ENCODE measurements at regions not wholly inside any gene's neighbourhood (a gene's known extent, or its start where the extent isn't known, plus 50 kb on each side); places are given as distances from the start of the nearest gene placed in this dataset.
A peak's percentile ranks its signal among the peaks of the same experiment; 100 is the strongest.
"Not testable (repeated sequence)": the region's sequence is repeated elsewhere in the genome, so short reads cannot be mapped to it uniquely, and the experiment has no call there.

DNA sequence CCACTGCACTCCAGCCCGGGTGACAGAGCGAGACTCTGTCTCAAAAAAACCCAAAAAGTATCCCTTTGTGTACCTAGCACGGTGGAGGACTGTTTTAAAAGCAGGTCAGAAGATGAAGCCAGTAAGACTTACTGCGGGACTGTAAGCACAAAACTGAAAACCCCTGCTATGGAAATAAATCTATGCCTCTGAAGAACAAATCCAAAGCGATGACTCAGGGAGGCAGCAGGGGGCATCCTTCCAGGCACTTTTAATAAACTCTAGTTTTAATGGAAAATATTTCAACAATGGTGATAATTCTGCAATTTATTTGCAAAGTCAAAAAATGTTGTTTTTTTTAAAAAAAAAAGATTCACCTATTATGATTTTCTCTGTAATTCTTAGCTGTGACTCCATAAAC lies 326.8 kb downstream of the BCL2L11 start:
- DNase-seq (ENCODE audit: low read depth), result not testable (repeated sequence)

DNA sequence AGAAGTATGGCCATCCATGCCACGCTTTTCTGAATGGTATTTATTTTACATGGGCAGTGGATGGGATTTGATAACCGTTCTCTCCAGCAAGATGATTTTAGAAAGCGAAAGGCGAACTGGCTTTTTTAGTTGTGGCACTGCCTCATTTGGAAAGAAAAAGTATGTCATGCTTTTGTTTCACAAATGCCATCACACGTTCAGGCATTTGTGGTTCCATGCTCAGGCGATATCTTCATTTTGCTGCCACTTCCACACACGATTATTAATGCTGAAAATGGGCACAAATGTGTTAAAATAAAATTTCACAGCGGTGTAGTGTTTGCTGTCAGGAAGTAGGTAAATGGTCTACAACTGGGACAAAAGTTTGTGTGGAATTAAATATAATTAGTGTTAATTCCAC lies 328.1 kb downstream of the BCL2L11 start:
- not testable (repeated sequence) for DNase-seq (ENCODE audit: low read depth)

DNA sequence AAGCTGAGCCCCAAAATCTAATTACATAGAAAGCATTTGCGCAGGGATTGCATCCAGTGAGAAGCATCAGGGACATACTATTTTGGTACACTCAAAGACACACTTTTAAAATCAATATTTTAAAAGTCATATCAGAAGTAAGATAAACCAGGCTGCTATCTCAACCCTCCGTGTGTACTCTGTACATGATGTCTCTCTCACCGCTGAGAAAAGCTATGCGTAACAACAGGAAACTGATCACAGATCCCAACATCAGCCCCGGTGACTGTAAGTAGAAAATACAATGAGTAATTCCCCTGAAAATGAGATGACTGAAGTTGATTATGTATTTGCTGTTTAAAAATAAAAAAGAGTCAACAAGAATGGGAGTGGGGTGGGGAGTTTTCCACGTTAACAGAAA lies 329.8 kb downstream of the BCL2L11 start:
- peak; percentile 37 for DNase-seq (ENCODE audit: low read depth)

DNA sequence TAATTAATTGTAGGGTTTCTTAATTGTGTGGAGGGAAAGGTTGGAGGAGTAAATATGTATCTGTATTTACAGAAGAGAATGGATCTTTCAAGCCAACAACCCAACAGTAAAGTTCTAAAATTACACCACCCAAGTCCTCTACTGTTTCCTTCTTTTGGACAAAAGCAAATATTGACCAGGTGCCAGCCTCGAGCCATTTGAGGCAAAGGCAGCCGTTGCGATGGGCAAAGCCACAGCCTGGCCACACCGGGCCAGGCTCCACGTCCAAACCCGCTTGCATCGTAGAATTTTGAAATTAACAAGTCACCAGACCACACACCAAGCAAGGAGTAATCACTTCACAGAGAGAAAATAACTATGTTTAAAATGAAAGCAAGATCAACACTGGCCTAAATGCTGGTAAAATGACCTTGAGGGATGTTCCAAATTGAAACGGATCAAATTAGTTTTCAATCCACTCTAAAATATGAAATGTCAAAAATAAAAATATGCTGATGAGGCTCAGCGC lies 331.0 kb downstream of the BCL2L11 start:
- not testable (repeated sequence) for DNase-seq (ENCODE audit: low read depth)

DNA sequence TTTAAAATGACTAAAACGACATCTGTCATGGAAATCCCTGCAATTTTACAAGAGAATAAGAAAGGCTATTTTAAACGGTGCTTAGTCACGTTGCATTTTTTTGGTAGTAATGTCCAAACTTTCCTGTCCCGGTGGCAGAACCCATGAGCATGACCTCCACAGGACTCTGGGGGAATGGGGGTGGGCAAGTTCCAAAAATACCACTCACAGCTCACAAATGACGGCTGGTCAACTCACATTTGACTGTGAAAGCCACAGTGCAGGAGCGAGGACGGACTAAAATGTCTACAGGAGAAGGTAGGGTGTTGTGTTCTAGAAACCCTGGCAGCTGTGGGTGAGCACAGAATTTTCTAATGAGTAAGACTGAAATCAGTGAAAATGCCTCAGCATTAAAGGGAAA lies 331.5 kb downstream of the BCL2L11 start:
- DNase-seq (ENCODE audit: low read depth), result not testable (repeated sequence)

DNA sequence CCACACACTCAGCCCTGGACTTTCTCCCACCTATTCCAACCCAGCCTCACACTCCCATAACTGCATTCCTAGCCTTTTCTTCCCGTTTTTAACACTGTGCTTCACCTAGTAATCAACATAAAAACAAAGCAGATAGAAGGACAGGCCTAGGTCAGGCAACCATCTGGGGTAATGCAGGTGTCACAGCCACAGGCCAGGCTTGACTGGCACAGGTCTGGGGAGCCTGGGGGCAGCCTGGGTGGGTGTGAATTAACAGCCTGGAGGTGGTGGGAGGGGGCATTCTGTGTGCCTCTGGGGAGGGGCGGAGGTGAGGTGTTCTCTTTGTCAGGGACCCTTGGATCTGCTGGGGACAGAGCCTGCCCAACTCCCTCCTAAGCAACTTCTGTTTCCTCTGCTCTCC lies 332.6 kb downstream of the BCL2L11 start:
- not testable (repeated sequence) for DNase-seq (ENCODE audit: low read depth)

DNA sequence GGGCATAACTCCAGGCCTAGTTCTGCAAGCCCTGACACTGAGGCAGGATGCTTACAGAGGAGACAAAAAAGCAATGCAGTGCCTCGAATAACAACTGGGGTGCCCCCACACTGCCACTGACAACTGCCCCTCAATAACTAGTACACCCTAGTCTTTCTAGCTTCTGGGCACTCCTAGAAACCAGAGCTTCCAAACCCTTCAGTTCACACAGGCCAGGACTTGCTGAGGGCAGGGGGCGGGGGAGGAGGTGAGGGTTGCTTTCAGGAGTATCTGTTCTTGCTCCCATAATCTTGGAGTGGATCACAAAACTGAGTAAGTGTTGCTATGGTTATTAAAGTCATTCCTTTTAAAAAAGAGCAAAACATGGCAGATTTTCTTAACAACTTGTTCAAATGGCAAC lies 333.1 kb downstream of the BCL2L11 start:
- DNase-seq (ENCODE audit: low read depth), result not testable (repeated sequence)

DNA sequence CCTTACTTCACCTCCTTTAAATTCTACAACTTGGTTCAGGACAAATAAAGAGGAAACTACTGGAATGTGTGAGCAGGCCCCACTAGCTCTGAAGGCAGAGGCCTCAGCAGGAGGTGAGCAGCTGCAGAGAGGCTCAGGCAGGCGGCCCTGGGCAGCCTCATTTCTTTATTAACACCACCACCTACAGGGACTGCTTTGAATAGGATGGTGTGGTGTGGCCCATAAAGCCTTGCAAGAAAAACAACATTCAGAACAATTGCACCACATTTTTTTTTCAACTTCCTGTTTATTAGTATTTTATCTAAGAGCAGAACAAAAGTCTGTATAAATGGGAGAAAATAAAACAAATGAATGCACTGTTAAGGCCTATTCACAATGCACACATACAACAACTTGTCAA lies 333.7 kb downstream of the BCL2L11 start:
- DNase-seq (ENCODE audit: low read depth), result peak; percentile 37

DNA sequence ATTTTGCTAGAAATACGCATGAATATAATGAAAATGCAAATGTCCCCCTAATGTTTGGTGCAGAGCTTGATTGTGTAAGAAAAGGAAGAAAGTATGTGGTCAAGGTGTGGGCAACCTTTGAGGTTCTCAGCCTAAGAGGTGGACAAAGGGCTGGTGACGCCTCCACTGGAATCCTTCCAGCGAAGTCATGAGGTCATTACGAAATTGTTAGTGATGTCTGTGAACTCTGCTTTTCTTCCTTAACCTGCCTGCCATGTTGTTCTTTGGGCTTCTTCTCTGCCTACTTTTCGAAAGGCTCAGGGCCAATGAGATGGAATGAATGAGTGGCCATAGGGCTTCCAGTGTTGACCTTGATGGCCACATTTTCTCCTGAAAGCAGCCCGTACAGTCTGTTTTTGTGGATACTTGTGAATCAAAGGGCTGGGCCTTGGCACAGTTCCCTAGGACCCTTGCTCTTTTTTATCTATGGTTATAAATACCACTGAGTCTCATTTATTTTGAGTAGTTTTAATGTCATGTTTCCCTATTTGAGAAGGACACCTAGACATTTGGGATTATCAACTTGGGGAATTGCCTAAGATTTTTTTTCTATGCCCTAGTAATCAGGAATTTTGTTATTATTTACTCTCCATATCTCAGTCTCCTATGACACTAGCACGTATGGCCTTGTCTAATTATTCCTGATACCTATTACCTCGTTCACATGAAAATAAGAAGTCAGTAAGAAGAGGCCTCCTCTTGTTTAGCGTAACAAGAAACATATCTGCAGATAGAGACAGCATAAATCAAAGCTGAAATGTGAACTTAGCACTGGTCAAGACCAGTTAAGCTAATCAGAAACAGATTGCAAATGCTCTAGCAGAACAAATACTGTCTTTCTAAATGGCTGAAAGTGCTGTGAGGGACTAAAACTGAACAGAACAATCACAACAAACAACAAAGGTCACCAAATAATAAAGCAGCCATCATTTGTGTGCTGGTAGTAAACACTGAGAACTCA lies 334.6 kb downstream of the BCL2L11 start:
- DNase-seq (ENCODE audit: low read depth), result not testable (repeated sequence)

DNA sequence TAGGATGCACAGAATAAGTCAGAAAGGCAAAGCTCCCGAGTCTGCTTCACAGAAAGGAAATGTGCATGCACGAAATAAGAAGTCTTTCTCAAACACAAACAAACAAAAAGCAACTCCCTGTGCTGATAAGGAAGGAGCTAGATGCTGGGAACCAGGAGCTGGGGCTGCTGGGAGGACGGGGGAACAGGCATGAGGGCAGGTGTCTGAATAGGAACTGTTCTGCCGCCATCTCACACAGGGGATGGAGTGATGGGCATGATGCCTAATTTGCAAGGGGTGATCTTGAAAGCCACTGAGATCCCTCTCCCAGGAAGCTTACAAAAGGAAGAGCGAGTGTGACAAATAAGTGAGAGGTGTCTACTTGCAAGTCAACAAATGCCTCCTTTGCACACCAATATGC lies 336.5 kb downstream of the BCL2L11 start:
- not testable (repeated sequence) for DNase-seq (ENCODE audit: low read depth)

DNA sequence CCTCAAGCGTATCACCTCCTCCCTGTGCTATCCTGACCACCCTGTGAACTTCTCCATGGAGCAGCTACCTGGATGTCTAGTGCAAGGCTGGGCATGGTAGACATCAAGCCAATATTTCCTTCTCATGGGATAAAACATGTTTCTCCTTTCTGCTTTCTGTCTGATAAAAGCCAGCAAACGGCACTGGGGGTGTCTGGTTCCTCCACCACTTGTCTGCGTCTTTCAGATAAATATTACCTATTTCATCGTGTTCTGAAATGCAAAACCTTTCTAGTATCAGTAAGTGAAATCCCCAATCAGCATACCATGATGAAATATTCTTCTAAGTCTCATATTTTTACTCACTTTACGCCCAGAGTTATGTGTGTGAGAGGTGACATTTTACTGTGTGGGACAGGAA lies 340.2 kb downstream of the BCL2L11 start:
- not testable (repeated sequence) for DNase-seq (ENCODE audit: low read depth)

DNA sequence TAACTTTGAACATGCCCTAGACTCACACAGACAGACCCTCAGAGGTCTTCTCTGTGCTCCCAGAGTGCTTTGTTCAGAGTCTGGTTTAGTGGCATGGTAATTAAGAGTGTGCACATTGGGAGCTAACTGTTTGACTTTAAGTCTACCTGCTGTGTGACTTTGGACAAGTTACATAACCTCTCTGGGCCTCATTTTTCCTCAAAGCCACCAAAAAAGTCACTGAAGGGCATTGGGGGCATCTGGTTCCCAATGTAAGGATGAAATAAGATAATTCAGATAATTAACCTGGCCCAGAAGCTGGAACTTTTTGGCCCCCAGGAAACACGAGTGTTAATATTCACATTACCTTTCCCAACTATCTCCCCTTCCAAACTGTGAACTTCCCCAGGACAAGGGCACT lies 341.1 kb downstream of the BCL2L11 start:
- DNase-seq (ENCODE audit: low read depth), result not testable (repeated sequence)

DNA sequence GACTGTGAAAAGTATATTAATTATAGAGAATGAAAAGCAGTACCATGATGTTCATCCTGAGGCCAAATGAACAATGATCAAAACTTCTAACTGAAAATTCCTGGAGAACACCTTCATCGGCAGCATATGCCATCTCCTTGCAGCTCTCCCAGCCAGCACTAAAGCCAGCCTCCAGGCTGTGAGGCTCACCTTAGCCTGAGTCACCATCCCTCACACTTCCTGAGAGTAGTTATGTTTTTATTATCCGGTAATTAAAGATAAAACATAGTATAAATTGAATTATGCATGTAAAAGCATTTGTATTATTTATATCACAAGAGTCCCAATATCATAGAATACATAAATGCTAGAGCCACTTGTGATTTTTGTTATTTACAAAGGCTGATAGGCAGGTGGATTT lies 341.9 kb downstream of the BCL2L11 start:
- not testable (repeated sequence) for DNase-seq (ENCODE audit: low read depth)

DNA sequence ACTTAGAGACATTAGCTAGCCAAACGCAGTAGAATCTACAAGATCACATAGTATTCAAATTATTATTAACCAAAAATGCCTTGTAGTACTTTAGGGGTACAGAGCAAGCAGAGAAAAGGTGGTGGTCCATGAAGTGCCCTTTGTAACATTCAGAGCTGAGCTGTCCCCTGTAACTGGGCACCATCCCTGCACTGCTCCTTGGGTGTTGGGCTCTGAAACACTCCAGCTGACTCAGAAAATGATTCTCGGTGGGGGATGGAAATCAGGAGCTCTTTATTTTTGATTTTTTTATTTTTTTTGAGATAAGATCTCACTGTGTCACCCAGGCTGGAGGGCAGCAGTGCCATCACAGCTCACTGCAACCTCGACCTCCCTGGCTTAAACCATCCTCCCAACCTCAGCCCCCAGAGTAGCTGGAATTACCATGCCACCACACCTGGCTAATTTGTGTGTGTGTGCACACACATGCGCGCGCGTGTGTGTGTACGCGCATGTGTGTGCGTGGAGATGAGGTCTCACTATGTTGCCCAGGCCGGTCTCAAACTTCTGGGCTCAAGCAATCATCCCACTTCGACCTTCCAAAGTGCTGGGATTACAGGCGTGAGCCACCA lies 342.6 kb downstream of the BCL2L11 start:
- peak; percentile 26 for DNase-seq (ENCODE audit: low read depth)

DNA sequence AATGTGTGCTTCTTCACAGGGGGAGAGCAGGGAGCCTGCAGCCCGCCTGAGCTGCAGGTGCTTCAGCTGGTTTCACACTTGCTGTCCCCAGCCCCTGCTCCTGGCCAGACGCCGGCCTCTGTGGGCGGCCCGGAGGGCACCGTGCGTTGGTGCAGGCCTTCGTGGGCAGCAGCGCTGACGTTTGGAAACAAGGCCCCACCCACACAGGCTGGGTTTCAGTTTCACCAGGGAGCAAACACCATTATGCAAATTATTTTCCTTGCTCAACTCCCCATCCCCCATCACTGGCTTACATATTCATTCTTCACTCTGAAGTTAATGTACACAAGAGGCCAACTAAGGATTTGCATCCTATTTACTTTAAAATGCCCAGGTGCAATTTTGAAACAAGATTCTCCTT lies 343.2 kb downstream of the BCL2L11 start:
- DNase-seq (ENCODE audit: low read depth), result not testable (repeated sequence)

DNA sequence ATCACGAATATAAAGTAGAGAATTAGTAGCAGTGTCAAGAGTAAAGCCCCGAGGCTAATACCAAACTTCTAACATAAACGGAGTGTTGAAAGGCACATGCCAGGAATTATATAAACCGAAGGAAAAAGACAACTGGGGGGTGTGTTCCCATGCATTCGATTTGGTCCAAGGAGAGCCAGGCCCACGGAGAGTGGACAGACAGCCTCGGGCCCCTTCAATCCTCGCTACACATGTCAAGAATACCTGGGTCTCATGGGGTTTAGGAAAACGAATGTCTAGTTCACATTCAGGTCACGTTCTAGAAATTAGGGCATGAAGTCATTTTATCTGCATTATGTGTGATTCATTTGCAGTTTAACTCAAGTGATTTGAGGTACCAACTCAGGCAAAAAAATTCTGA lies 343.7 kb downstream of the BCL2L11 start:
- not testable (repeated sequence) for DNase-seq (ENCODE audit: low read depth)

DNA sequence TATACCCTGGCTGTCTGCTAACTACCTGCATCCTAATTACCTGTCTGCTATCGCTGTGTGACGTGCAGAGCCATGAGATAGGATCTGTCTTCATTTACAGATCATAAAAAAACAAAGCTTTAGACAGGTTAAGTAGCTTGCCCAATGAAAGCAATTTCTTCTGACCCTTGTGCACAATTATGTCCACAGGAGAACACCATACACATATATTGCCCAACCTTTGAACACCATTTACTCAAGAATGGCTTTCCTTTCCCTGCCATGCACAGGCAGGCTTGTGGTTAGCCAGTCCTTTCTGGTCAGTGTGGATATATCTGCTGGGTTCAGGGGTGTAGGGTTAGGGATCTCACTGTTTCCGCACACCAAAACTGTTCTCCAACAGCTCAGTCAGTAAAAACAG lies 344.8 kb downstream of the BCL2L11 start:
- not testable (repeated sequence) for DNase-seq (ENCODE audit: low read depth)

DNA sequence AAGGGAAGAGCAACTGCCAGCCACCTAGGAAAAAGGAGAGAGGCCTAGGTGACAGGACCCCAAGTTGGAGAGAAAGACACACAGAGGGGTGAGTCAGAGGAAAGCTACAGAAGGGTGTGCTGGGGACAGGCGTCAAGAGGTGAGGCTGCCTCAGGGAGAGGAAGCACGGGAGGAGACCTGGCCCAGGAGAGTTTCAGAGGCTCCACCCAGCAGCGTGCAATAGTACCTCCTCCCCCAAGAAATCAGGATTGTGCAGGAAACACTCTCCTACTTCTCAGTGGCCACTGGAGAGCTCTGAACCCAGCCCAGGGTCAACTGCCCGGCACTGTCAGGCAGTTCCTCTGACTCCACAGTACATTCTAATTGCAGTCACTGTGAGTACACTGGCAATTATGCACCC lies 346.0 kb downstream of the BCL2L11 start:
- not testable (repeated sequence) for DNase-seq (ENCODE audit: low read depth)

DNA sequence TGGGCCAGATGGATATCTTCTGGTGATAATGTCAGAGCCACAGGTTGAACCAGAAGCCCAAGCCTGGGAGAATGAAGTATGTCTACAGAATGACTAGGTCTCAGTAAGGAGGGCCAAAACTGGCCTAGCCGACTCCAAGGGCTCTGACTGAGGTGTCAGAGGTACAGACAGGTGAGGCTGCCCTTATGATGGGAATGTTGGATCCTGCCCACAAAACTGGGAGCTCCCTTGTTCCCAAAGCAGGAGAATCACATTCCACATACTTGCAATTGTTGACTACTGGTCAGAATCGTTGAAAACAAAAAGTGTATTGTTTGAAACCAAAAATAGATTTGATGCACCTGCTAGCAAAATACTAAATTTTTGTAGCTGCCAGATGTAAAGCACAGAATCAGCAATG lies 350.2 kb downstream of the BCL2L11 start:
- not testable (repeated sequence) for DNase-seq (ENCODE audit: low read depth)

DNA sequence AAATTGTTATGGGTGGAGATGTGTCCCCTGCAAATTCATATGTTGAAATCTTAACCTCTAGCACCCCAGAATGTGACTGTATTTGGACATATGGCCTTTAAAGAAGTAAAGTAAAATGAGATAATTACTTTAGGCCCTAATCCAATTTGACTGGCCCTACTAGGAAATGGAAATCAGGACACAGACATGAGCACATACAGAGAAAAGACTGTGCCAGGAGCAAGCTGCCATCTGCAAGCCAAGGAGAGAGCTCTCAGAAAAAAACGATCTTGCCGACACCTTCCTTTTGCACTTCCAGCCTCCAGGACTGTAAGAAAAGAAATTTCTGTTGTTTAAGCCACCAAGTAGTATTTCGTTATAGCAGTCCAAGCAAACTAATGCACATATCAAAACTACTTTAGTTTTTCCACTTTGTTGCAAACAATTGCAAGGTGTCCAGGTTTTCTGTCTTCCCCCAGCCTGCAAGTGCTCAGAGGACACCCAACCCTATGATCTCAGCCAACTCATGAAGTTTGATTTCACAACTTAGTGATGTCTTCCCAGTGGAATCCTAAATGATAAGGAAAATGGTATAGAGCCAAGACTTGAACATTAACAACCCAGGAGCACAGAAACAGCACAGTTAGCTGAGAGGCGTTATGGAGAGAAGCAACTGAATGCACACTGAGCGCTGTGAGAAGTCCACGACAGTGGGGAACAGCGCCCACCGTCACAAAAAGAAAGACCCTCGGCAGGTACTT lies 351.2 kb downstream of the BCL2L11 start:
- DNase-seq (ENCODE audit: low read depth), result not testable (repeated sequence)

DNA sequence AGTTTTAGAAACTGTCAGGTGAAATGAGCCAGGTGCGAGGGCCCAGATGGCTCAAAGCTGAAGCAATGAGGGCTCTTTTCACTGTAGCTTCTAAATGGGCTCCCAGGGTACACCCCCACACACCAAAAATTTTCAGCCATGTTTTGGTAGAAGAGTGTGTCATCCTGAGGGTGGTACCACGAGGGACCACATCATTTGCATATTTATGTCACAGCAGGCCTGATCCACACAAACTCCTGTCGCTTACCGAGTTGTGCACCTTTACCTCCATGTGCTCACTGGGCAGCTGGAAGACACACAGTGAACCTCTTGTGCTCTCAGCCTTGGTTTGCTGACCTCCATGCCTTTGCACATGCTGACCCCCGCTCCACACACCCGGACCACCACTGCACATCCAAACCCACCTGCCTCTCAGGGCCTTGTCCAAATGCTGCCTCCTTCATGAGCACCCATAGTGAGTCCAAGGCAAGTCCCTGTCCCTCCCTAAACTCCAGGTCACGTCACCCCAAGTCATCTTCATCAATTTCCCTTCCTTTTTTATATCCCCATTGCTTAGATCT lies 352.2 kb downstream of the BCL2L11 start:
- DNase-seq (ENCODE audit: low read depth), result not testable (repeated sequence)

DNA sequence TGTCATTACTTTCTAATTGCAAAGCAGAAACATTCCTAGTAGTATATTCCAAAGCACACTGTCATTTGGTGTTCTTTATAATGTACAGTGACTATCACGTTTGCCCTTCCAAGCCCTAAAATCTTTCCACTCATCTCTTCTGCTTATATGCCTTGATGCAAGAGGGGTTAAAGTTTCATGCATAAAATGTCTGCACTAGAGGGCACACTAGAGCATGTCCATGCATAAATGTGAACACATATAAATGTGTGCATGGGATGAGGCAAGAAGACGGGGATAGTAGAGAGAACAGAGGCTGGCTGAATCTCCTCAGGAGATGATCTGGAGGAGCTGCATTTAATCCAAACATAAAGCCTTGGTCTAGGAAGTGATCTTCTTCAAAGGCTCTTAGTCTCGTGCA lies 352.8 kb downstream of the BCL2L11 start:
- DNase-seq (ENCODE audit: low read depth), result not testable (repeated sequence)

Measured in ELR (cell line).